ENCODE measurements at regions not wholly inside any gene's neighbourhood (a gene's known extent, or its start where the extent isn't known, plus 50 kb on each side); places are given as distances from the start of the nearest gene placed in this dataset.

DNA sequence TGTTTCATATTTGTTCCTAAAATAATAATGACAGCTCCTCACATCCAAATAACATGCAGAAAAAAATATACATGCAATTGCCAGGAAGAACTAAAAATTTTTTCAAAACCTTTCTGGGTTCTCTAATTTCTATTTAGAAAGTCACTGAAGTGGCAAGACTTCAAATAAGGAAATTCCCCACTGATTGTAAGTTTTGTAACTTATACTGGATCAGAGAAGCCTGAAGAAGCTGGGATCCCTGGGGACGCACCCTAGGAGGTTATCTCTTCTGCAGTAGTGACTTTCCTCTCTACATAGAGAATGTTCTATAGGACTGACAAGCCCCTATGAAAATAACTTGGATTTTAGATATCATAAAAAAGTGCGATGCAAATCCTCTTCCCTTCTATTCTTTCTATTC lies 182.6 kb downstream of the MRPL39 start:
- no peak for DNase-seq (ENCODE audit: low read depth in 4 of 4, low spot score in 1 of 4)

- no peak for DNase-seq (ENCODE audit: low read depth in 4 of 4, low spot score in 1 of 4)
Observed at GRCh38 chr21:25424048-25424447, 183.2 kb downstream of the MRPL39 start.

DNA sequence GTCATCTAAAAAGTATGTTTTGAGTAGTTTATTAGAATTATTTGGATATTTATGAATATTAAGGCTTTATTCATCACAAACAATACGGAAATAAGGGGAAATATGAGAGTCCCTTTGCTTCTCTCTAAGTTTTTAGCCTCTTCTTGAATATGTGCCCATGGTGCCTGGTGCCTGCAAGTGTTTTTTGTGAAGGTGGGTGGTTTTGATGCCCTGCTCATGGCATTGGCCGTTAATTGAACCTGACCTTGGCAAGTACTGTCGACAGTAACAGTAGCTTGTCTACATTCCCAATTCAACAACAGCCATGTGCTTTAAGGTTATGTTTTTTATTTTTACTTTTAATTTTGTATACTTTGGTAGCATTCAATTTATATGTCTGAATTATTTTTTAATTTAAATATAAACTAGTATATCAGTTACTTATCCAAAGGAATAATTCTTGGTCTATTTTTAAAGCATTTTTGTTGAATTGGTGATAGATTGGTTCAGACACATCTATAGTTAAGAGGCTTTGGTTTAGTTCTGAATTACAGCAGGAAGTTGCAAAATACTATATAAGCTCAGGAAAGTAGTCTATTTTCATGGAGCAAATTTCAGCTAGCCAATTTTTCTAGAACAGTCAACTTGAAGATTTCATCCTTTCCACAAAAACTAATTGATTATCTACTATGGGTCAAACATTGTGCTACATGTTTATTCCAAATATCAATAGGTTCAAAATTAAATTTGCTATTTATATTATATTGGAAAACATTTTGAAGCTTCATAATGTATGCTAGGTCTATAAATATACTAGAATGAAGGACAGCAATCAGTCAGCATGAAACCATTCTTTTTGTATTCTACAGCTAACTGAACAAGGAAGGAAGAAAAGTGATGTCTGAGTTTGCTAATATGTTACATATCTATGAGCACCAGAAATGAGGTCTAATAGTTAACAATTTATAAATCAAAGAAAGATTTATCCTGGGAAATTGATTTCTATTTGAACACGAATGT lies 184.4 kb downstream of the MRPL39 start:
- no peak for DNase-seq (ENCODE audit: low read depth in 4 of 4, low spot score in 1 of 4)

- peak; percentile 25 to 62 (median 27) for DNase-seq (ENCODE audit: low read depth in 4 of 4, low spot score in 1 of 4)
Observed at GRCh38 chr21:25421321-25422028, 185.8 kb downstream of the MRPL39 start.

GRCh38 chr21:25420831-25421230 lies 186.4 kb downstream of the MRPL39 start:
- no peak for DNase-seq (ENCODE audit: low read depth in 4 of 4, low spot score in 1 of 4)

DNA sequence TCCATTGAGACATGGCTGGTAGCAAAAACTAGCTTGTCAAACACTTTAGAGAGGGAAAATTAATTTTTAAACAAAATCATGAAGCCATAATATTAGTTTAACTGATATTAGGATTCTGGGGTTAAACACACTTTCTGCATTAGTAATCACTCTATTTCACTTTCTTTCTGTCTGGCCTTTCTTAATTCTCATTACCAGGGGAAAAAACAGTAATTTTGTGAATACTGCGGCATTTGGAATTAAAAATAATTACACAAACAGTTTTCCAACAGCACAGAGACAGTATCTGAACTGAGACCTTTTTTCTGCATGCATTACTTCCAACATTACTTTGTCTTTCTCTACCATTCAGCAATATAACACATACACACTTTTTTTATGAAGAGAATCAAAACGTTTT lies 190.6 kb downstream of the MRPL39 start:
- DNase-seq (ENCODE audit: low read depth in 4 of 4, low spot score in 1 of 4), result no peak

DNA sequence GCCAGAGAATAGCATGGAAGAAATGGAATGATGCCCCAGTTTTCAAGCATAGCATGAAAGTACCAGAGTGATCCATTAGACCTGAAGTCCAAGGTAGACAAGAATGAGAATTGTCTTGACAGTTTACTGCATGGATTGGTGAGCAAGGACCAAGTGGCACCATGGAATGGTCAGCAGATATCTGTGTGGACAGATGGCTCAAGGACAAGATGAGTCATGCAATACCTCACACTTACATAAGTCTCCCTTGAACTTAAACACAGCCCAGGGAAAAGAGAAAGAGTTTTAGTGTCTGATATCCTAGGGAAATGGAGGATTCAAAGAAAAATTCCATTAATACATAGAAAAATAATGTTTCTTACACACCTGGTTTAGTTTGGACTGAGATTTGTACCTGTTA lies 195.2 kb downstream of the MRPL39 start:
- DNase-seq (ENCODE audit: low read depth in 4 of 4, low spot score in 1 of 4), result no peak

- DNase-seq (ENCODE audit: low read depth in 4 of 4, low spot score in 1 of 4), result no peak
Observed at GRCh38 chr21:25409978-25410377, 197.3 kb downstream of the MRPL39 start.

GRCh38 chr21:25408666-25409065 lies 198.6 kb downstream of the MRPL39 start:
- DNase-seq (ENCODE audit: low read depth in 4 of 4, low spot score in 1 of 4), result no peak

DNA sequence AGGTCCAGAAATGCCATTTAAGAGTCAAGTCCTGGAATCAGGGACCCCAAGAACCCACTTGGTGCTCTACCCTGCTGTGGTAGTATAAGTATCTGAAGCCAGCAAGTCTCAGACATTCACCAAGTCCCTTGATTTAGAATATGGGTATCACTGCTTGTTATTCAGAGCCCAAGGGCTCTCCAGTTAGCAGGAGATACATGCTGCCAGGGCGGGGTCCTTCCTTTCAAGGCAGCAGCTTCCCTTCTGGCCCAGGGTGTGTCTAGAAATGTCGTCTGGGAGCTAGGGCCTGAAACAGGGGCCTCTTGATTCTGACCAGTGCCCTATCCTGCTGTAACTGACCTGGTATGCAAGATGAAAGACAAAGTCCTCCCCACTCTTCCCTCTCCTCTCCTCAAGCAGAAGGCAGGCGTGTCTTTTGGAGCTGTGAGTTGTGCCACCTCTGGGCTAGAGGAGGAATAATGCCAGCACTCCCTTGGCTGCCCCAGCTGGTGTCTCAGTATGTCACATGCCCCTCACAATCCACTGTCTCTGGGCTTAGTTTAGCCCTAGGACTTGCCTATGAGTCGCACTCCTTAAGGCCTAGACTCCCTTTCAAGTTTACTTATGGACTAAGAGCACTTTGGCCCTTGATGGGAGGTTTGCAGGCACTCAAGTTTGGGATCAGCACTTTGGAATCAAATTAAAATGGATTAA lies 200.2 kb downstream of the MRPL39 start:
- no peak for DNase-seq (ENCODE audit: low read depth in 4 of 4, low spot score in 1 of 4)

- no peak for DNase-seq (ENCODE audit: low read depth in 4 of 4, low spot score in 1 of 4)
Observed at GRCh38 chr21:25405984-25406383, 201.3 kb downstream of the MRPL39 start.

- no peak for DNase-seq (ENCODE audit: low read depth in 4 of 4, low spot score in 1 of 4)
Observed at GRCh38 chr21:25402134-25402961, 204.9 kb downstream of the MRPL39 start.

GRCh38 chr21:25400427-25400826 lies 206.9 kb downstream of the MRPL39 start:
- no peak for DNase-seq (ENCODE audit: low read depth in 4 of 4, low spot score in 1 of 4)

DNA sequence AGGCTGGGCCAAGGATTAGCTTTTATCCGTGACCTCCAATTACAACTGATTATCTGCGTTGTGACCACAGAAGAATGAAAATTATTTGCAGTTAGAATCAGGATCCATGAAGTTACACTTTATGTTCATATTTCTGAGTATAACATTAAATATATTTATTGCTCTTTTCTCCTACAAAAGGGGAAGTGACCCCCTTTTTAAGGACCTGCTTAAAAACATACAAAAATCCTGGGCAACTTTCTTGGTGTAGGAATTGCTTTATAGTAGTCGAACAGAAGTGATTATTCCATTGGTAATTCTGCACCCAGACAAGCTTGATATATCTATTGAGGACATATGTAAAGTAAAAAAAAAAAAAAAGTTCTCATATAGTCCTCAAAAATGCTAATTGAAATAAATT lies 208.7 kb downstream of the MRPL39 start:
- no peak for DNase-seq (ENCODE audit: low read depth in 4 of 4, low spot score in 1 of 4)

DNA sequence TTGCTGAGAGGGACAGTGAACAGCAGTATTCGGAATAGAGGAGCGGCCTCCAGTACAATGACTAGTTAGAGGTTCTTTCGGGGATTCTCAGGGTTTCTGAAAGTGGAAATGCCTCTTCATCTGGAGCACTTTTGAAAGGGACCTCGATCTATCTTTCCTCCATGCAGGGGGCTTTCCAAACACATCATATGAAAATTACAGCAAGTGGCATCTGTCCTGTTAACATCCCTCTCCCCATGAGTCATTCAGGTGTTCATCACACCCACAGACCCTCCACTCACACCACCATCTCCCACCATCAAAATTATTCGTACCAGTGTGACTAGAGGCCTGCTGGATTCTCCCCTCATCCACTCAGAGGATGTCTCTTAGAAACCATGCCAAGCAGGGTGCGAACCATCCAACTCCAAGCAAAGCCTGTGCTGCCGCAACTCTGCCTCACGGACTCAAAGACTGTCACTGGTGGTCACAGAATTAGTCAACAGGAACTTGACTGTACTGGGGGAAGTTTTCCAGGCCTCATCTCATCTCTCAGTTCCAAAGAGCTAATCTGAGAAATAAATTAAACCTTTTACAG lies 211.1 kb downstream of the MRPL39 start:
- peak; percentile 37 to 75 (median 57) for DNase-seq (ENCODE audit: low read depth in 4 of 4, low spot score in 1 of 4)

DNA sequence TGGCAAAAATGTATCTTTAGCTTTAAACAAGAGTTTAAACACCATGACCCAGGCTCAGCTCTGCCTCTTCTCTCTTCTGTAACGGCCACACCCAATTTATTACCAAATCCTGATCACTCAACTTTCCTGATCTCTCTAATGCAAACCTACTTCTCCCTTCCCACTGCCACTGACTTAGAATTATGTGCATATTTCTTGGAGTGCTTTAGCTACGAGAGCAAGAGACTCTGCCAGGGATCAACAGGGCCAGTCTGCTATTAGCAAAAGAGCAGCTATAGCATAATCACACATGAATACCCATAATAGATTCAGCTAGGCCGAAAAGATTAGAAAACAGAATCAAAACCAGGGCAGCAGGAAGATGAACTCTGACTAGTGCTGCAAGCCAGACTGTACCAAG lies 215.5 kb downstream of the MRPL39 start:
- no peak for DNase-seq (ENCODE audit: low read depth in 4 of 4, low spot score in 1 of 4)

- no peak for DNase-seq (ENCODE audit: low read depth in 4 of 4, low spot score in 1 of 4)
Observed at GRCh38 chr21:25390701-25391100, 216.6 kb downstream of the MRPL39 start.

- DNase-seq (ENCODE audit: low read depth in 4 of 4, low spot score in 1 of 4), result no peak
Observed at GRCh38 chr21:25387665-25388064, 219.6 kb downstream of the MRPL39 start.

DNA sequence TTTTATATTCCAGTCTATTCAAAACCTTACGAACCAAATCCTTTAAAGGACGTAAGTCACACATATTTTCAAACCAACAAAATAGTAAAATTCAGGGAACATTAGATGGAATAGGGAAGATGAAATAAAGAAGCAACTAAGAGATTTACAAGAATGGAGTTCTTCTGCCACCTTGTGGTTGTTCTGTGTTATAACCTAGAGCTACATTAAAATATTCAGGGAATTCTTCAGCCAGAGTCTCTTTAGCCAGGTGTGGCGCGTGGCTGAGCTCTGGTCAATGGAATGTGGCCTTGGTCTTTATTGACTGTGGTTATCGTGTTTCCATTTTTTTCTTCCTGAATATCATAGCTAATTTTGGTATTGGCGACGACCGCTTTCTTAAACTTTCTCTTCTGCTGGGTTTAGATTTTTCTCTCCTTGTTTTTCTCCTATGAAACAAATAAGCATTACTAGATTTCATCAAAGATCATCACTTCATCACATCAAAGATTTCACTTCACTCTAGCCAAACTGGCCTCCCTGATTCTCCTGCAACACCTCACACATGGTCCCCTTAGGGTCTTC lies 221.3 kb downstream of the MRPL39 start:
- no peak for DNase-seq (ENCODE audit: low read depth in 4 of 4, low spot score in 1 of 4)

GRCh38 chr21:25385341-25385740 lies 221.9 kb downstream of the MRPL39 start:
- DNase-seq (ENCODE audit: low read depth in 4 of 4, low spot score in 1 of 4), result no peak
